GM23338 (cell line): ENCODE measurements at regions not wholly inside any gene's neighbourhood (a gene's known extent, or its start where the extent isn't known, plus 50 kb on each side); places are given as distances from the start of the nearest gene placed in this dataset.

Experiments used
- ATAC-seq: fragments of 200-7000 bp; cut with Tn5 transposase; 3 replicates; pipeline ENCODE4 v1.9.1; 2020
- DNase-seq: peaks from one replicate; pipeline ENCODE4 v3.0.0-alpha.2; 2015; ENCODE audit warnings: low spot score
- H2AFZ ChIP-seq: fragments of 200-600 bp; sonication (generic); 2 replicates; pipeline ENCODE4 v1.8.0; 2016; ENCODE audit warnings: antibody characterized with exemption, mild to moderate bottlenecking, moderate library complexity
- H3F3A ChIP-seq: fragments of 200-600 bp; sonication (generic); replicated peaks from 2 replicates; pipeline ENCODE4 v1.8.0; 2017; ENCODE audit warnings: antibody characterized with exemption, mixed run types, low read depth
- H3K27ac ChIP-seq: fragments of 200-600 bp; sonication (generic); 2 replicates; pipeline ENCODE4 v1.6.1; 2016; ENCODE audit warnings: low read depth
- H3K27me3 ChIP-seq: fragments of 200-600 bp; sonication (generic); 2 replicates; pipeline ENCODE4 v1.8.0; 2016; ENCODE audit warnings: mild to moderate bottlenecking, mixed run types, moderate library complexity; ENCODE audit not compliant: insufficient read depth
- H3K36me3 ChIP-seq: fragments of 200-600 bp; sonication (generic); 2 replicates; pipeline ENCODE4 v1.8.0; 2016; ENCODE audit warnings: mild to moderate bottlenecking; ENCODE audit not compliant: insufficient read depth
- H3K4me1 ChIP-seq: fragments of 200-600 bp; sonication (generic); 2 replicates; pipeline ENCODE4 v1.8.0; 2016; ENCODE audit warnings: mild to moderate bottlenecking, moderate library complexity; ENCODE audit not compliant: insufficient read depth
- H3K4me2 ChIP-seq: fragments of 200-600 bp; sonication (generic); 2 replicates; pipeline ENCODE4 v1.7.1; 2017; ENCODE audit warnings: mixed run types
- H3K4me3 ChIP-seq: fragments of 200-600 bp; sonication (generic); 2 replicates; pipeline ENCODE4 v1.6.1; 2016; ENCODE audit warnings: mixed run types
- H3K79me2 ChIP-seq: fragments of 200-600 bp; sonication (generic); replicated peaks from 2 replicates; pipeline ENCODE4 v1.8.0; 2017; ENCODE audit warnings: mild to moderate bottlenecking; ENCODE audit not compliant: insufficient read depth
- H3K9me2 ChIP-seq: fragments of 200-600 bp; sonication (generic); 2 replicates; pipeline ENCODE4 v1.8.0; 2017; ENCODE audit not compliant: insufficient read depth
- H4K20me1 ChIP-seq: fragments of 200-600 bp; sonication (generic); replicated peaks from 2 replicates; pipeline ENCODE4 v1.8.0; 2017; ENCODE audit warnings: mild to moderate bottlenecking; ENCODE audit not compliant: insufficient read depth
- H3K27ac Mint-ChIP-seq: 2 replicates; pipeline ENCODE4 v1.8.0; 2020; ENCODE audit warnings: inconsistent platforms, mild to moderate bottlenecking, moderate library complexity, mixed read lengths
- H3K27me3 Mint-ChIP-seq: 3 replicates; pipeline ENCODE4 v1.8.0; 2022; ENCODE audit warnings: low read depth, mild to moderate bottlenecking, moderate library complexity, mixed read lengths, inconsistent platforms; ENCODE audit not compliant: insufficient read depth, poor library complexity
- H3K36me3 Mint-ChIP-seq: 3 replicates; pipeline ENCODE4 v1.8.0; 2021; ENCODE audit warnings: low read depth, mild to moderate bottlenecking, inconsistent platforms, moderate library complexity, mixed read lengths
- H3K4me1 Mint-ChIP-seq: 3 replicates; pipeline ENCODE4 v1.8.0; 2020; ENCODE audit warnings: mild to moderate bottlenecking, inconsistent platforms, mixed read lengths
- H3K4me3 Mint-ChIP-seq: 3 replicates; pipeline ENCODE4 v1.8.0; 2021; ENCODE audit warnings: moderate library complexity, mild to moderate bottlenecking, inconsistent platforms, mixed read lengths
- H3K9me3 Mint-ChIP-seq: 3 replicates; pipeline ENCODE4 v1.8.0; 2020; ENCODE audit warnings: moderate library complexity, mild to moderate bottlenecking, inconsistent platforms, mixed read lengths
- CTCF ChIP-seq, 2 experiments: fragments of 200-600 bp in 1 of 2; sonication (generic) in 1 of 2; conservative IDR thresholded peaks; 2 replicates each; pipeline versions ENCODE4 v1.5.1 to v1.6.1; 2016 to 2017; ENCODE audit warnings: antibody characterized with exemption in 2 of 2, low read depth in 2 of 2, mild to moderate bottlenecking in 2 of 2, moderate library complexity in 1 of 2
- ETS1 ChIP-seq: IDR thresholded peaks from 2 replicates; pipeline ENCODE4 v1.6.1; 2016; ENCODE audit warnings: antibody characterized with exemption
- EZH2 ChIP-seq: fragments of 200-600 bp; sonication (generic); IDR thresholded peaks from one replicate; pipeline ENCODE4 v1.8.0; 2017; ENCODE audit warnings: antibody characterized with exemption, mild to moderate bottlenecking, low read depth; ENCODE audit not compliant: unreplicated experiment
- EZH2phosphoT487 ChIP-seq: fragments of 200-600 bp; sonication (generic); IDR thresholded peaks from one replicate; pipeline ENCODE4 v1.8.1; 2018; ENCODE audit warnings: antibody characterized with exemption; ENCODE audit not compliant: unreplicated experiment
- JUNB ChIP-seq: IDR thresholded peaks from one replicate; pipeline ENCODE4 v1.6.1; 2016; ENCODE audit warnings: antibody characterized with exemption; ENCODE audit not compliant: unreplicated experiment
- NANOG ChIP-seq: IDR thresholded peaks from 2 replicates; pipeline ENCODE4 v1.6.1; 2016; ENCODE audit warnings: antibody characterized with exemption, borderline replicate concordance
- ZNF114 ChIP-seq: fragments of 250-450 bp; sonication (Bioruptor Pico); IDR thresholded peaks from 2 replicates; pipeline ENCODE4 v1.5.0; 2020; ENCODE audit warnings: mild to moderate bottlenecking, moderate library complexity
- ZNF331 ChIP-seq: fragments of 250-450 bp; sonication (Bioruptor Pico); IDR thresholded peaks from 2 replicates; pipeline ENCODE4 v1.5.0; 2020; ENCODE audit warnings: low read depth, mild to moderate bottlenecking, moderate library complexity
- ZNF462 ChIP-seq: fragments of 250-450 bp; sonication (Bioruptor Pico); IDR thresholded peaks from 2 replicates; pipeline ENCODE4 v1.5.0; 2020; ENCODE audit warnings: mild to moderate bottlenecking, moderate library complexity

GRCh38 chr1:114334297-114334696, 176.7 kb downstream of the TRIM33 start:
- H3K36me3 Mint-ChIP-seq = no peaks in the 10 kb centered on the region
- Histone ChIP-seq H3K4me2 (no peak overlapping the region), H4K20me1 (no peaks in the 10 kb centered on the region), H3K4me1 (no peaks in the 10 kb centered on the region), H3K27ac (no peak overlapping the region), H3K9me2 (peaks cover 20% of the 10 kb centered on the region), H3K4me3 (no peak overlapping the region), H3K79me2 (no peaks in the 10 kb centered on the region), H3F3A (no peaks in the 10 kb centered on the region), H3K36me3 (no peaks in the 10 kb centered on the region; the same call in 1 of the 2 replicates), H3K27me3 (no peaks in the 10 kb centered on the region), H2AFZ (no peak overlapping the region)
- no peak overlapping the region for H3K4me3 Mint-ChIP-seq
- no peaks in the 10 kb centered on the region for H3K9me3 Mint-ChIP-seq
- DNase-seq (no peak), ATAC-seq (no peak)
- TF ChIP-seq CTCF (conservative IDR thresholded peaks at IDR 0.05; ENCODE audit: low read depth in 2 of 2) (no peak), NANOG (no peak), JUNB (no peak), EZH2phosphoT487 (no peak), ZNF462 (CRISPR knock-in tag) (no peak), EZH2 (no peak), ZNF331 (CRISPR knock-in tag) (no peak), ZNF114 (CRISPR knock-in tag) (no peak), ETS1 (no peak)
- no peak overlapping the region for H3K27ac Mint-ChIP-seq
- H3K4me1 Mint-ChIP-seq = no peaks in the 10 kb centered on the region
- H3K27me3 Mint-ChIP-seq = no peaks in the 10 kb centered on the region
